ENCODE measurements at regions not wholly inside any gene's neighbourhood (a gene's known extent, or its start where the extent isn't known, plus 50 kb on each side); places are given as distances from the start of the nearest gene placed in this dataset.

DNA sequence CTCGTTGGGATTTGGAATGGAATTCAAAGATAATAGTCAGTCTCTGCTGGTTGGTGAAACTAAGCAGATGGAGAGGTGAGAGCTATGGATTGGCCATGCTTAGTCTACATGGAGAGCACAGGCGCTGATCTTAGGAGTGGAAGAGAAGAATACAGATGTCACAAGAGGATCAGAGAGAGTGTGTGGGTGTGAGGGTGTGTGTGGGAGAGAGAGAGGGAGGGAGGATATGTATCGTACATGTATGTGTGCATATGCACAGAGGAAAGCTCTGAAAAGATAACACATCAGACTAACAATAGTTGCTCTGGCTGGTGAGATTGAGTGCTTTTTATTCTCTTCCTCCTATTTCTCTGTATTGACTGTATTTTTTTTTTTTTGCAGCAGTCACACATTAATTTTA, 686.2 kb upstream of the TBX3 start:
- no peak for TF ChIP-seq POLR2A (IDR thresholded peaks at IDR 0.05; ENCODE audit: extremely low read depth, insufficient read length)
- TF ChIP-seq, protein P1, sequence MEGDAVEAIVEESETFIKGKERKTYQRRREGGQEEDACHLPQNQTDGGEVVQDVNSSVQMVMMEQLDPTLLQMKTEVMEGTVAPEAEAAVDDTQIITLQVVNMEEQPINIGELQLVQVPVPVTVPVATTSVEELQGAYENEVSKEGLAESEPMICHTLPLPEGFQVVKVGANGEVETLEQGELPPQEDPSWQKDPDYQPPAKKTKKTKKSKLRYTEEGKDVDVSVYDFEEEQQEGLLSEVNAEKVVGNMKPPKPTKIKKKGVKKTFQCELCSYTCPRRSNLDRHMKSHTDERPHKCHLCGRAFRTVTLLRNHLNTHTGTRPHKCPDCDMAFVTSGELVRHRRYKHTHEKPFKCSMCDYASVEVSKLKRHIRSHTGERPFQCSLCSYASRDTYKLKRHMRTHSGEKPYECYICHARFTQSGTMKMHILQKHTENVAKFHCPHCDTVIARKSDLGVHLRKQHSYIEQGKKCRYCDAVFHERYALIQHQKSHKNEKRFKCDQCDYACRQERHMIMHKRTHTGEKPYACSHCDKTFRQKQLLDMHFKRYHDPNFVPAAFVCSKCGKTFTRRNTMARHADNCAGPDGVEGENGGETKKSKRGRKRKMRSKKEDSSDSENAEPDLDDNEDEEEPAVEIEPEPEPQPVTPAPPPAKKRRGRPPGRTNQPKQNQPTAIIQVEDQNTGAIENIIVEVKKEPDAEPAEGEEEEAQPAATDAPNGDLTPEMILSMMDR (IDR thresholded peaks at IDR 0.05; ENCODE audit: low read depth, low read length), result no peak
